IMR-90 (cell line): ENCODE measurements at regions not wholly inside any gene's neighbourhood (a gene's known extent, or its start where the extent isn't known, plus 50 kb on each side); places are given as distances from the start of the nearest gene placed in this dataset.

Experiments used
- BHLHE40 ChIP-seq: fragments of 150-350 bp; IDR thresholded peaks from 2 replicates; pipeline ENCODE4 v1.6.1; 2016; ENCODE audit warnings: mild to moderate bottlenecking, low read depth, low read length
- CEBPB ChIP-seq: IDR thresholded peaks from 2 replicates; pipeline ENCODE4 v1.6.1; 2012; ENCODE audit warnings: low read depth, low read length, improper control_type of control experiment
- CHD1 ChIP-seq: IDR thresholded peaks from 2 replicates; pipeline ENCODE4 v1.6.1; 2012; ENCODE audit warnings: low read depth, low read length, improper control_type of control experiment
- CTCF ChIP-seq: conservative IDR thresholded peaks from 2 replicates; pipeline ENCODE4 v1.5.1; 2012; ENCODE audit warnings: mild to moderate bottlenecking, low read depth, low read length, improper control_type of control experiment
- FOS ChIP-seq: fragments of 150-350 bp; IDR thresholded peaks from 2 replicates; pipeline ENCODE4 v1.6.1; 2016; ENCODE audit warnings: low read depth, low read length
- MAZ ChIP-seq: IDR thresholded peaks from 2 replicates; pipeline ENCODE4 v1.6.1; 2012; ENCODE audit warnings: low read depth, mild to moderate bottlenecking, low read length, improper control_type of control experiment, moderate library complexity, borderline replicate concordance
- POLR2A ChIP-seq: IDR thresholded peaks from 2 replicates; pipeline ENCODE4 v1.6.1; 2012; ENCODE audit warnings: mild to moderate bottlenecking, low read depth, low read length
- RAD21 ChIP-seq: IDR thresholded peaks from 2 replicates; pipeline ENCODE4 v1.6.1; 2012; ENCODE audit warnings: low read length, improper control_type of control experiment
- RCOR1 ChIP-seq: IDR thresholded peaks from 2 replicates; pipeline ENCODE4 v1.6.1; 2012; ENCODE audit warnings: mild to moderate bottlenecking, low read length, improper control_type of control experiment; ENCODE audit not compliant: insufficient replicate concordance
- SMC3 ChIP-seq: fragments of 150-350 bp; IDR thresholded peaks from 2 replicates; pipeline ENCODE4 v1.6.1; 2016; ENCODE audit warnings: low read depth, mild to moderate bottlenecking, antibody characterized with exemption, low read length, moderate library complexity
- TF ChIP-seq, protein P1 (sequence below): fragments of 150-350 bp; IDR thresholded peaks from 2 replicates; pipeline ENCODE4 v1.6.1; 2017; ENCODE audit warnings: mild to moderate bottlenecking, antibody characterized with exemption, low read length, low read depth
- TF ChIP-seq, protein P2 (sequence below): fragments of 150-350 bp; IDR thresholded peaks from 2 replicates; pipeline ENCODE4 v1.6.1; 2016; ENCODE audit warnings: low read depth, mild to moderate bottlenecking, low read length, moderate library complexity, borderline replicate concordance

DNA sequence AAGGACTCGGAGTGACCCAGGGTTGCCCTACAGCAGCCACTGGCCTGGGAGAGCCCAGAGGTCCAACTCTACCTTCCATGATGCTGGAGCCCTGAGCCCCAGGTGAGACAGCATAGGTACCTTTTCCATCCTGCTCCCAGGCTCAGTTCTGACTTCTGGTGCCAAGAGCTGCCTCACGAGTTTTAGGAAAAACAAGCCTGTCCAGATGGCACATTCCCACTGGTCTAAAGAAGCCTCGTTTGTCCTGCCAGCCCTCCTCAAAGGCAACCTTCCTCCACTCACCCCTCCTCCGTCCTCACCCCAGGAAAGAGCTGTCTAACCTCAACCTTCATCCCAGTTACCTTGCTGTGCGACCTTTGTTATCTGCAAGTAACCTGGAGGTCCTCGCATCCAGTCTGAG, 53.5 kb upstream of the PRELP start:
- TF ChIP-seq CTCF (no peak), POLR2A (no peak), RAD21 (no peak), SMC3 (no peak), BHLHE40 (no peak), CHD1 (no peak), RCOR1 (no peak), FOS (no peak), CEBPB (no peak), MAZ (no peak)
- TF ChIP-seq, protein P1, sequence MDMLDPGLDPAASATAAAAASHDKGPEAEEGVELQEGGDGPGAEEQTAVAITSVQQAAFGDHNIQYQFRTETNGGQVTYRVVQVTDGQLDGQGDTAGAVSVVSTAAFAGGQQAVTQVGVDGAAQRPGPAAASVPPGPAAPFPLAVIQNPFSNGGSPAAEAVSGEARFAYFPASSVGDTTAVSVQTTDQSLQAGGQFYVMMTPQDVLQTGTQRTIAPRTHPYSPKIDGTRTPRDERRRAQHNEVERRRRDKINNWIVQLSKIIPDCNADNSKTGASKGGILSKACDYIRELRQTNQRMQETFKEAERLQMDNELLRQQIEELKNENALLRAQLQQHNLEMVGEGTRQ = no peak
- TF ChIP-seq, protein P2, sequence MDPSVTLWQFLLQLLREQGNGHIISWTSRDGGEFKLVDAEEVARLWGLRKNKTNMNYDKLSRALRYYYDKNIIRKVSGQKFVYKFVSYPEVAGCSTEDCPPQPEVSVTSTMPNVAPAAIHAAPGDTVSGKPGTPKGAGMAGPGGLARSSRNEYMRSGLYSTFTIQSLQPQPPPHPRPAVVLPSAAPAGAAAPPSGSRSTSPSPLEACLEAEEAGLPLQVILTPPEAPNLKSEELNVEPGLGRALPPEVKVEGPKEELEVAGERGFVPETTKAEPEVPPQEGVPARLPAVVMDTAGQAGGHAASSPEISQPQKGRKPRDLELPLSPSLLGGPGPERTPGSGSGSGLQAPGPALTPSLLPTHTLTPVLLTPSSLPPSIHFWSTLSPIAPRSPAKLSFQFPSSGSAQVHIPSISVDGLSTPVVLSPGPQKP = no peak
